Panc1 (cell line): ENCODE measurements at regions not wholly inside any gene's neighbourhood (a gene's known extent, or its start where the extent isn't known, plus 50 kb on each side); places are given as distances from the start of the nearest gene placed in this dataset.
"Not testable (repeated sequence)": the region's sequence is repeated elsewhere in the genome, so short reads cannot be mapped to it uniquely, and the experiment has no call there.

ENCODE experiments used
- ATAC-seq: fragments of 200-7000 bp; cut with Tn5 transposase; 2 replicates; pipeline ENCODE4 v1.9.1; 2020; ENCODE audit warnings: mild to moderate bottlenecking, moderate library complexity
- BruUV-seq: library from RNA; stranded (reverse); fragments of 400-500 nt; replicated peaks from 2 replicates; lab custom pipeline; 2021; lab: Mats Ljungman, UMichigan
- CTCF ChIA-PET: fragments of 300-600 bp; sonication (Branson Sonifier 250); formaldehyde crosslinking; loops from one replicate; lab custom pipeline; 2022; ENCODE audit warnings: antibody characterized with exemption; lab: Charles Lee
- POLR2A ChIA-PET: fragments of 300-600 bp; sonication (Branson Sonifier 250); formaldehyde crosslinking; loops from one replicate; lab custom pipeline; 2022; ENCODE audit warnings: antibody characterized with exemption; lab: Charles Lee
- DNase-seq: peaks from one replicate; pipeline ENCODE4 v3.0.0-alpha.2; 2010; ENCODE audit warnings: low read depth, low spot score
- H3K27ac ChIP-seq: 2 replicates; pipeline ENCODE4 v1.5.1; 2011; ENCODE audit warnings: mild to moderate bottlenecking, low read length, inconsistent platforms
- H3K27me3 ChIP-seq: fragments of 200-500 bp; sonication (Bioruptor generic); 2 replicates; pipeline ENCODE4 v1.6.0; 2014; ENCODE audit warnings: low read length, inconsistent platforms; ENCODE audit not compliant: control insufficient read depth, insufficient read depth
- H3K36me3 ChIP-seq: fragments of 200-500 bp; sonication (Bioruptor generic); 2 replicates; pipeline ENCODE4 v1.5.1; 2014; ENCODE audit warnings: inconsistent platforms, mild to moderate bottlenecking, low read length, moderate library complexity; ENCODE audit not compliant: control insufficient read depth, insufficient read depth
- H3K4me1 ChIP-seq: 2 replicates; pipeline ENCODE4 v1.5.1; 2011; ENCODE audit warnings: inconsistent platforms, mild to moderate bottlenecking, low read length, moderate library complexity; ENCODE audit not compliant: control insufficient read depth, insufficient read depth
- H3K4me3 ChIP-seq, 2 experiments: 2 replicates each; pipeline ENCODE4 v1.5.1; 2011 to 2012; ENCODE audit warnings: low read depth in 2 of 2, low read length in 2 of 2, mild to moderate bottlenecking in 2 of 2, inconsistent platforms in 1 of 2, moderate library complexity in 1 of 2
- H3K9me3 ChIP-seq: fragments of 200-500 bp; sonication (Bioruptor generic); 2 replicates; pipeline ENCODE4 v1.5.1; 2014; ENCODE audit warnings: low read depth, mild to moderate bottlenecking, inconsistent platforms, low read length, moderate library complexity; ENCODE audit not compliant: control insufficient read depth, insufficient read depth
- POLR2AphosphoS5 ChIP-seq: IDR thresholded peaks from 2 replicates; pipeline ENCODE4 v1.6.1; 2012; ENCODE audit warnings: mild to moderate bottlenecking, low read depth, low read length, moderate library complexity
- REST ChIP-seq, 2 experiments: IDR thresholded peaks; 2 replicates each; pipeline ENCODE4 v1.6.1; 2011 to 2012; ENCODE audit warnings: low read depth in 2 of 2, control low read depth in 1 of 2, low read length in 1 of 2, mild to moderate bottlenecking in 1 of 2, moderate library complexity in 1 of 2; ENCODE audit not compliant: insufficient read depth in 1 of 2
- SIN3A ChIP-seq: IDR thresholded peaks from 2 replicates; pipeline ENCODE4 v1.6.1; 2012; ENCODE audit warnings: low read depth, mild to moderate bottlenecking, low read length, moderate library complexity, borderline replicate concordance; ENCODE audit not compliant: insufficient read depth
- TCF7L2 ChIP-seq: IDR thresholded peaks from 2 replicates; pipeline ENCODE4 v1.6.1; 2011; ENCODE audit warnings: mild to moderate bottlenecking, low read depth, low read length, inconsistent platforms
- in situ Hi-C: cut with HindIII; loops from 2 replicates; pipeline ENCODE4 v1.10.0; 2016; ENCODE audit warnings: low sequenced_read_pairs, low pct_unique_long_range_greater_than_20kb
- intact Hi-C: fragments of 100-400 bp; cut with micrococcal nuclease; formaldehyde crosslinking; loops from one replicate; pipeline ENCODE4 v1.10.0; 2022; ENCODE audit not compliant: unreplicated experiment
- TF ChIP-seq, protein P1 (sequence below): fragments of 450-650 bp; IDR thresholded peaks from 2 replicates; pipeline ENCODE4 v1.5.1; 2017; ENCODE audit warnings: mild to moderate bottlenecking

GRCh38 chr14:106790189-106791036 is 1264.0 kb downstream of the TMEM121 start:
- Histone ChIP-seq H3K9me3 (no peaks in the 10 kb centered on the region), H3K4me3 (no peak overlapping the region), H3K27me3 (no peaks in the 10 kb centered on the region), H3K36me3 (no peaks in the 10 kb centered on the region), H3K4me1 (no peaks in the 10 kb centered on the region), H3K27ac (no peak overlapping the region)
- in situ Hi-C loops (no loop called here), intact Hi-C loops (no loop called here)
- DNase-seq (no peak), ATAC-seq (peak; percentile 68; the same call in 1 of the 2 replicates)
- ChIA-PET POLR2A (no interaction called here), CTCF (interaction anchor here (0.9 kb wide), 1 partner anchor 40 kb away, joined by 3 read pairs; no protein-coding TSS in a partner anchor)
- no peak for TF ChIP-seq SIN3A
- TF ChIP-seq, protein P1, sequence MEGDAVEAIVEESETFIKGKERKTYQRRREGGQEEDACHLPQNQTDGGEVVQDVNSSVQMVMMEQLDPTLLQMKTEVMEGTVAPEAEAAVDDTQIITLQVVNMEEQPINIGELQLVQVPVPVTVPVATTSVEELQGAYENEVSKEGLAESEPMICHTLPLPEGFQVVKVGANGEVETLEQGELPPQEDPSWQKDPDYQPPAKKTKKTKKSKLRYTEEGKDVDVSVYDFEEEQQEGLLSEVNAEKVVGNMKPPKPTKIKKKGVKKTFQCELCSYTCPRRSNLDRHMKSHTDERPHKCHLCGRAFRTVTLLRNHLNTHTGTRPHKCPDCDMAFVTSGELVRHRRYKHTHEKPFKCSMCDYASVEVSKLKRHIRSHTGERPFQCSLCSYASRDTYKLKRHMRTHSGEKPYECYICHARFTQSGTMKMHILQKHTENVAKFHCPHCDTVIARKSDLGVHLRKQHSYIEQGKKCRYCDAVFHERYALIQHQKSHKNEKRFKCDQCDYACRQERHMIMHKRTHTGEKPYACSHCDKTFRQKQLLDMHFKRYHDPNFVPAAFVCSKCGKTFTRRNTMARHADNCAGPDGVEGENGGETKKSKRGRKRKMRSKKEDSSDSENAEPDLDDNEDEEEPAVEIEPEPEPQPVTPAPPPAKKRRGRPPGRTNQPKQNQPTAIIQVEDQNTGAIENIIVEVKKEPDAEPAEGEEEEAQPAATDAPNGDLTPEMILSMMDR, result peak; percentile 92
- BruUV-seq, result no TSS peak

GRCh38 chr14:106792543-106792942 is 1266.2 kb downstream of the TMEM121 start:
- POLR2A ChIA-PET, result no interaction called here
- no peak for TF ChIP-seq REST (IDR thresholded peaks at IDR 0.05; ENCODE audit: insufficient read depth in 1 of 2, low read depth in 2 of 2, low read length in 1 of 2)
- TF ChIP-seq SIN3A, result no peak
- TF ChIP-seq TCF7L2, result no peak
- TF ChIP-seq POLR2AphosphoS5, result no peak
- TF ChIP-seq, protein P1, result no peak
- intact Hi-C loops (no loop called here), in situ Hi-C loops (no loop called here)
- CTCF ChIA-PET, result no interaction called here
- no peaks in the 10 kb centered on the region for H3K9me3 ChIP-seq
- no peak overlapping the region for H3K27ac ChIP-seq
- DNase-seq (no peak), ATAC-seq (no peak)
- no peak overlapping the region for H3K4me3 ChIP-seq
- H3K4me1 ChIP-seq, result no peaks in the 10 kb centered on the region
- no peaks in the 10 kb centered on the region for H3K36me3 ChIP-seq
- H3K27me3 ChIP-seq, result no peaks in the 10 kb centered on the region
- BruUV-seq, result no TSS peak

DNA sequence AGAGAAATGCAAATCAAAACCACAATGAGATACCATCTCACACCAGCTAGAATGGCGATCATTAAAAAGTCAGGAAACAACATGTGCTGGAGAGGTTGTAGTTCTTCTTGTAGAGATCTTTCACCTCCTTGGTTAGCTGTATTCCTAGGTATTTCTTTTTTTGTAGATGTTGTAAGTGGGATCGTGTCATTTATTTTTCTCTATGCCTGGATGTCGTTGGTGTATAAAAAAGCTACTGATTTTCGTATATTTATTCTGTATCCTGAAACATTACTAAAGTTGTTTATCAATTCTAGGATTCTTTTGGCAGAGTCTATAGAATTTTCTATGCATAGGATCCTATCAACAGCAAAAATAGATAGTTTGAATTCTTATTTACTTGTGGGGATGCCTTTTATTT is 1271.8 kb downstream of the TMEM121 start:
- BruUV-seq, H3K9me3 ChIP-seq, in situ Hi-C loops, POLR2A ChIA-PET, CTCF ChIA-PET, intact Hi-C loops, H3K4me1 ChIP-seq, H3K4me3 ChIP-seq, DNase-seq, ATAC-seq, H3K27ac ChIP-seq, H3K27me3 ChIP-seq, H3K36me3 ChIP-seq: not testable (repeated sequence)
